HG02759 (cell line): ENCODE measurements at regions not wholly inside any gene's neighbourhood (a gene's known extent, or its start where the extent isn't known, plus 50 kb on each side); places are given as distances from the start of the nearest gene placed in this dataset.
A peak's percentile ranks its signal among the peaks of the same experiment; 100 is the strongest.

Experiments
- ATAC-seq: cut with Tn5 transposase; IDR thresholded peaks from one replicate; pipeline ENCODE4 v1.9.1; 2021; ENCODE audit warnings: mild to moderate bottlenecking, moderate library complexity; ENCODE audit not compliant: unreplicated experiment

DNA sequence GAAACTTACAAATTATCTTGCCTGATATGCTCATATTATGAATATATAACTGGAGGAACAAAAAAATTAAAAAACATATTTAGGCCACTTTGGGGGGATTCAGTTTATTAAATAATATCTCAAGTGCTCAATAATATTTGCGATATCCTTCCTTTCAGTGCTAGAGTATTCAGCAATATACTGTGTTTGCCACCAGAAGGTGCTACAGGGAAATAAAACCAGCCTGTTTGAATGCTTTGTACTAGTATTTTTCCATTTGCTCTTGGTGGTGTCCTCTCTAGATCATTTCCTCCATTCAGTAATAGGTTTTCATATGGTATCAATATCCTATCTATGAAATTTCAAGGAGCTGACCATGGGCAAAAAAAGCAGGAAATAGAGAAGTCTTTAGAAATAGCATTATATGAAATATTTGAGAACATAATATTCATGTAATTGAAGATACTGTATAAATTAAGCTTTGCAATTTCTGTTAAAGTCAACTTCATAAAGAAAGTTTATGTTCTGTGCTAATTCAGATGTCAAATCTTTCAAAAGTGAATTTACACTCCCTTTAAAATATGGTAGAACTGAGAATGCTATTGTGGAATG lies 106.2 kb upstream of the NAV3 start:
- ATAC-seq, result no peak

DNA sequence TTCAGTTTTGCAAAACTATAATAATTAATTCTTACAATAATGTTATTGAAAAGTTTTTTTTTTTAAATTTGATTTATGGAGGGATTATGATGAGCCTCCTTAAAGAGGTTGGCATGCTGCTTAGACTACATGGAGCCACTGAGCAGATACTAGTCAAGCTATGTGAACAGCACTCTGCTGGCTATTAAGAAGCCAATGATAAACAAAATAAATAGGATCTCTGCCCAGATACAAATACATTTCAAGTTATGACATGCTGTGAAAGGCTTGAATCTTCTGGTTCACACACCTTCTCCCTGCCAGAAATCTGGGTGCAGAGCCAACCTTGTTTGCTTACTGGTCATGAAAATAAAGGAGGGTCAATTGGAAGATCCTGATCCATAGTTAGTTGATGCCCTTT lies 107.4 kb upstream of the NAV3 start:
- no peak for ATAC-seq

DNA sequence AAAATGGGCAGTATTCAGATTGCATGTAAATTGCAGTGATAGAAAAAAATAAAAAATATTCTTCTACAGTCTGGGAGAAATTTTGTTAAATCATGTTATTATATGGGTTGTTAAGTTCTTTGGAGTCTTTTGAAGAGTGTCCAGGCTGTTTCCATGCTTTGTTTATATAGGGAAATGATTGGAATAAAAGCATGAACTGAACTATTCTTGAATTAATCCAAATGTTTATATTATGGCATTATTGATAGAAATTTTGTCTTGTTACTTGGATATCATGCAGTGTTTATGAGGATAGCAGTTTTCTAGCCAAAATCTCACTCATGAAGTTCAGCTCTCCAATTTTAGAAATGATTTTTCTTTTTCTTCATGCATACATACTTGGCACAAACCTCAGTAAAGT lies 108.2 kb upstream of the NAV3 start:
- ATAC-seq, result no peak

DNA sequence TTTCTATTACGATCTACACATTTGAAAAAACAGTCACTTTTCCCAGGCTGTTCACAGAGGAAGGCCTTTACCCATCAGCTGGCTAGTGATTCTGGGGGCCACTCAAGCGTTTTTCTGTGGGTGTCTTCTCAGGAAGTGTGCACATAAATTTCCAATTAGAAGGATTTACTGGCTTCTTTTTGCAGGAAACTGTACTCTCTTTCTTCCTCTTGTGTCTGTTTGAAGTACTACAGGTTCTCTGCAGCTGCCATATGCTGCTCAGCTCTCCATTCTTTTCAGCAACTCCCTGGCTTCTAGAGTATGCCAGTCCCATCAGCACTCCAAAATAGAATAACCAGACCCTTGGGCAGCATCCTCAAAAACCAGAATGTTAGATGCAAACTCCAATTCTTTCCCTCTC lies 110.4 kb upstream of the NAV3 start:
- no peak for ATAC-seq

DNA sequence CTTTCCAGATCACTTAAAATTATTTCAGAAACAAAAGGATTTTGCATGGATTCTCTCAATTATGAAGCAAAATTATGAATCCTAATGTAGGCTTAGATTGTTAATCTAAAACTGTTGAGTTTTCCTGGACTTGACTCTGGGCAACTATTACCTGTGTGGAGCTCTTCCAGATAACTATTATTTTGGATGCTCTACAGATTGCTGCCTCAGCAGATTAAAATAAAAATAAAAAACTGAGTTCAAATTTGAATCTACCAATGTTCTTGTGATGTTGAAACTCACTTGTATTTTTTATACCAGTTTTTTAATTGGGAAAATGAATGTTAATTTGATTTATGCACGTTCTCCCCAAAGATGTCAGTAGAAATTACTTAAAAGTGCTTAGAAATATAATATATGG lies 120.5 kb upstream of the NAV3 start:
- no peak for ATAC-seq

DNA sequence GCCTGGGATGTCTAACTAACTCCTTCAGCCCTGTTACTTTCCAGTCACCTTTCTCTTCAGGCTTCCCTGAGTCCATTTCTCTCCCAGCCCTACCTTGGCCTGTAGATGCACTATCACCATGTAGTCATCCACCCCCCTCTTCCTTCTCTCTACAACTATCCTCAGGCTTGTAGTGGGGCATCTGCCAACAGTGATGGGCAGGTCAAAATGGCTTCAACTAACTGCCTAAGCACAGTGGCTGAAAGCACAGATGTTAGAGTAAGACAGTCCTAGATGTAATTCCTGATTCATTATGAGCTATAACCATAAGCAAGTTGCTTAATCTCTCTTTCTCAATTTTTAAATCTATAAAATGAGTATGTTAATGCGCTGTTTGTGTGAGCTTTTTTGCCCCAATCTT lies 133.6 kb upstream of the NAV3 start:
- ATAC-seq, result no peak

DNA sequence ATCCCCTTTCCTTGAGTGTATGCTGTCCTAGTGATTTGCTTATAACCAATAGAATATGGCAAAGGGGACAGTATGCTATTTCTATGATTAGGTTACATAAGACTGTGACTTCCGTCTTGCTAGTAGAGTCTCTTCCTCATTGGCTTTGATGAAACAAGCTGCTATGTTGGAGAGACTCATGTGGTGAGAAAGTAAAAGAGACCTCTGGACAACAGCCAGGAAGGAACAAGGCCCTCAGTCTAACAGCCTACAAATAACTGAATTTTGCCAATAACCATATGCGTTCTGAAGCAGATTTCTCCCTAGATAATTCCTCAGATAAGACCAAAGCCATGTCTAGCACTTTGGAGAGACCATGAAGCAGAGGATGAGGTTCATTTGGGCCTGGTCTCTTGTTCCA lies 134.5 kb upstream of the NAV3 start:
- no peak for ATAC-seq

DNA sequence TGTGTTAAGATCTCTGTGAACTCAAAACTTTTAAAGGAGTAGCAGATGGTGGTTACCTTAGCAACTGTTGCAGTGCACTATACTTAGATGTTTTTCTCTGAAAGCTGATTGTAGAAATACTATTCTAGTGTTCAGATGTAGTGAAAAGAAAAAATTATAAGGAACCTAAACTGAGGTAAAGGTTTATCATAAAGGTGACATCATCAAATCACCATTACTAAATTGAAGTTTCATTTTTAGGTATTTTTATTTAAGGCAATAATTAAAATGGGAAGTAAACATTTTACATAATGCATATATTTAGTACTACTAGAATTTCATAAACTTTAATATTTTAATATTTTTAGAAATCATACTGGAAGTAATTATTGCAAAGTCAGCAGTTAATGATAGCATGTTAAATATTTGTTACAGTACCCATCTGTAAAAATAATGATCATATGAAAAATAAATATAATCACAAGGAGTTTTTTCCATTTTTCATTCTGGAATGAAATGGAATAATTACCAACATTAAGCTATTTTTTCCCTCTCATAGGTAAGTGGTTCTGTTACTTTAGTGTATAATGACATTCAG lies 141.1 kb upstream of the NAV3 start:
- ATAC-seq, result no peak

DNA sequence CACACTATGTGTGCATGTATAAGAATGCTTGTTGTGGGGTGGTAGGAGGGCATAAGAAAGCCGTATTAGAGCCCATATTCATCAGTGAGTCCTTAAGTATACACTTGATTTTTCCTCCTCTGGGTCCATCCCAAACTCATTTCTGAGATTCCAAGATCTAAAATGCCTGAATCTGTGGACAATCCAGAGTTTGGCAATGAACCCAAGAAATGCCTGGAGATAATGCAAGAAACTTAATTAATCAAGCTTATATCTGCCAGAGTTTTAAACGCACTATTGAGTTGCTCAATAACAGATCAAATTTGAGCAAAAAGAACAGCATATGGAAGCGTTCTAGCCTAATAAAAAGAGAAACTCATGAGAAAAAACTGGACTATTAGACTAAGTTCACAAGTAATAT lies 143.4 kb upstream of the NAV3 start:
- no peak for ATAC-seq

DNA sequence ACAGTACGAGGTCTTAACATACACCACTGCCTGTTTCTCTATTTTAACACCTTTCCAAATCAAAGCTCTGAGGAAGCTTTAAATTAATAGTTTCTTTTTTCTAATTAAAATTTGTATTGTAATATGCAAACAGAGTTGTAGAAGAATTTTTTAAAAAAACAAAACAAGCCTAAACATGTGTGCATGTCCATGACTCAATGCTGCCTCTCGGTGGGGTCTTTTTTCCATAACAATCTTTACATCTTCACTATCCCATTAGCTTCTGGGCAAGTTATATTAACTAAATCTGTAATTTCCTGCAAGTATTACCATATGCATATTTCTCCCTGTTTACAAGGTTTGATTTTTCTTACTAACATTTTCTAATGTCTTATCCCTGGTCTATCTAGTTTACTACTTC lies 143.9 kb upstream of the NAV3 start:
- ATAC-seq, result no peak

DNA sequence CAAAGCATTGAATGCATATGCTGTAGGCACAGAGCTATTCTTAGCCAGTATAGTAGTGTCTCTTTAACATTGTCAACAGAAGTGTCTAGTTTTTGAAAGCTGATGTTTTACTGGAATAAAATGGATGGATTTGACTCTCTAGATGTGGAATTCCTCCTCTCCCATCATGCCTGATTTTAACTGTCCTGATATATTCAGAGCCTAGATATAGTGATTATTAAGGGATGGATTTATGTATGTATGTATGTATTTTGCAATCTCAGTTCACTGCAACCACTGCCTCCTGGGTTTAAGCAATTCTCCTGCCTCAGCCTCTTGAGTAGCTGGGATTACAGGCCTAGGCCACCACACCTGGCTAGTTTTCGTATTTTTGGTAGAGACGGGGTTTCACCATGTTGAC lies 144.8 kb upstream of the NAV3 start:
- no peak for ATAC-seq

DNA sequence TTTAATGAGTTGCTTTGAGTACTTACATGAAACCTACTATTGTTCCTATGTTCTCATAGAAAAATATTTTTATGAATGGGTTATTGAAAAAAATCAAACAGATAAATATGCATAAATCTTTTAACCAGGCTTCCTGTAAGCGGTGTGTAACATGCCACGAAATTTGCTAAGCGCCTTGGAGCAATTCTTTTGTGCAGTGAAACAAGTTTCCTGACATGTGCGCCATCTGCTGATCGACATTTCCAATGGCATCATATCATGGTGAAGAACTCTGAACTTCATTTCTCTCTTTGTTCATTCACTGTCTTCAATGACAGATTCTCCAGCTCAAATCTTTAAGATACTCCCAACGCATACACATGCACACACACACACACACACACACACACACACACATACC lies 145.6 kb upstream of the NAV3 start:
- peak; percentile 83 for ATAC-seq

DNA sequence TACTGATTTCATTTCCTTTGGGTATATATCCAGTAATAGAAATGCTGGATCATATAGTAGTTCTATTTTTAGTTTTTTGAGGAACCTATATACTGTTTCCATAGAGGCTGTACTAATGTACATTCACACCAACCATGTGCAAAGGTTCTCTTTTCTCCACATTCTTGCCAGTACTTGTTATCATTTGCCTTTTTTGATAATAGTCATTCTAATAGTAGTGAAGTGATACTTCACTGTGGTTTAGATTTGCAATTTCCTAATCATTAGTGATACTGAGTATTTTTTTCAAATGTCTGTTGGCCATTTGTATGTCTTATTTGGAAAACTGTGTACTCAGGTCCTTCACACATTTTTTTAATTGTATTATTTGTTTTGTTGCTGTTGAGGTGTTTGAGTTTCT lies 148.2 kb upstream of the NAV3 start:
- ATAC-seq, result no peak

DNA sequence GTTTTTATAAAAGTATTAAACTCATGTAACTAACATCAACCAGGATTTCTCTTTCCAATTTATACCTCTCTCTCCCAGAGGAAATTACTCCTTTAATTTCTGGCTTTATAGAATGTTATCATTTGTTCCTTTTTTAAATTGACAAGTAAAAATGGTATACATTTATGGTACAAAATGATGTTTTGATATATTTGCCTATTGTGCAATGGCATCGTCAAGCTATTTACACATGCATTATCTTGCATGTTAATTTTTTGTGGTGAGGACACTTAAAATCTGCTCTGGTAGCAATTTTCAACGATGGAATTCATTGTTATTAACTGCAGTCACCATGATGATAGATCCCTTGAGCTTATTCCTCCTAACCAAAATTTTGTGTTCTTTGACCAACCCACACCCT lies 149.0 kb upstream of the NAV3 start:
- no peak for ATAC-seq

DNA sequence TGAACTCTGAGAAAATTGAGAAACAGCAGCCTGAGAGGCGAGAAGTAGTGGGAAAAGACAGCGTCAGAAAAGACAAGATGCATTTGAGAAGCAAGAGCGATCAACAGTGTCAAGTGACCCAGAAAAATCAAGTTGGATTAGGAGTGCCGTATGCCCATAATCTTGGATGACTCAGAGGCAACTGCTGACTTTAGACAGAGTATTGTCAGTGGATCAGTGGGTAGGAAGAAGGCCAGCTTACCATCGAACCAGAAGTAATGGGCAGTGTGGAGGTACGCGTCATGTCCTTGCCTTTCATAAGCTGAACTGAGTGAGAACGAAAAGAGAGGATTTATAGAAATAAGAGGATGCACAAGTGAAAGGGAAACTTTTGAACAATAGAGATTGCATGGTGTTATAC lies 151.0 kb upstream of the NAV3 start:
- ATAC-seq, result no peak

DNA sequence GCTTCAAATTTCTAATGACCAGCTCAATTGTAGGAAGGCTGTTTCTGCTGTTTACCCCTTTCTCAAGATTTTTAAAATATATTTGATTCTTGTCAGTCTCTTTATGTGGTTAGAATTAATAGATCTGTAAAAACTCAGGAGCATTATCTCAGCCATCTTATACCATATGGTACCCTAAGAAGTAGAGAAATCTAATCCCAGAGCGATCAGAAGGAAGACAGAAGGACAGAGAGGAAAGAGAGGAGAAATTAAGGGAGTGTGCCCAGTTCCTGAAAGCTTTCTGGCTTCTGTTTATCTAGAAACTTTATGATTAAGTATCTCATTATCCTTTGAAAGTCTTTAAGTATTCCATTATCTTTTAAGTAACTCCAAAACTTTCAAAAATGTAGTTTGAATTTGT lies 152.1 kb upstream of the NAV3 start:
- ATAC-seq, result no peak

DNA sequence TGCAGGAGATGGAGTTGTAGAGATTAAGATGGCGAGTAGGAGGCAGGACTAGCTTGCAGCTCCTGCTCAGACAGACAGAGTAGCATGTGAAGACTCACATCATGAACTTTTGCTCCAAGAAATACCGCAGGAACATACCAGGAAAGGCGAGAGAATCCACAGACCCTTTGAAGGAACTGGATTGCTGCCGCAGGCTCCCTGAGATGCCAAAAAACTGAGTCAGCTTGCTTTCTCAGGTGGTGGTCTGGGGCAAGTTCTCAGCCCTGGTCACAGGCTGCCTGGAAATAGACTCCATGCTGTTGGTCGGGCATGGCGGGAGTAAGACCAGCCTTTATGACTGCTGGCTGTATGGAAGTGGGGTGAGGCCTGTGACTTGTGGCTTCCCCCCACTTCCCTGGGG lies 163.6 kb upstream of the NAV3 start:
- ATAC-seq, result no peak

DNA sequence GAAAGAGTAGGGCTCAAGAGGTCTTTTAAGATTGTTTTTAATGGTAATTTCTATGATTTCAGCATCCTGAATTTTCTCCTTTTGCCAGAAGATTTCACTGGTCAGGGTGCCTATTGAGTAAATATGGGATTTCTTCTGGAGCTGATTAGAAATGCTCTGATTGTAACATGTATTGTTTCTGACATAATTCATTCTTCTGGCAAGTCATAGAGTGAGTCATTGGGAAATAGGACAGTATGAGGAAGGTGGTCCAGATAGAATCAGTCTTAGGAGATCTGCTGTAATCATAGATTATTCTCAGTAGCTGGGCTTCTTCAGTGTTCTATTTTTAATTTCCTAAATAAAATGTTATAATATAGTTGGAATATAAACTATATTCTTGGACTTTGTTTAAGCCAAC lies 182.0 kb upstream of the NAV3 start:
- no peak for ATAC-seq

DNA sequence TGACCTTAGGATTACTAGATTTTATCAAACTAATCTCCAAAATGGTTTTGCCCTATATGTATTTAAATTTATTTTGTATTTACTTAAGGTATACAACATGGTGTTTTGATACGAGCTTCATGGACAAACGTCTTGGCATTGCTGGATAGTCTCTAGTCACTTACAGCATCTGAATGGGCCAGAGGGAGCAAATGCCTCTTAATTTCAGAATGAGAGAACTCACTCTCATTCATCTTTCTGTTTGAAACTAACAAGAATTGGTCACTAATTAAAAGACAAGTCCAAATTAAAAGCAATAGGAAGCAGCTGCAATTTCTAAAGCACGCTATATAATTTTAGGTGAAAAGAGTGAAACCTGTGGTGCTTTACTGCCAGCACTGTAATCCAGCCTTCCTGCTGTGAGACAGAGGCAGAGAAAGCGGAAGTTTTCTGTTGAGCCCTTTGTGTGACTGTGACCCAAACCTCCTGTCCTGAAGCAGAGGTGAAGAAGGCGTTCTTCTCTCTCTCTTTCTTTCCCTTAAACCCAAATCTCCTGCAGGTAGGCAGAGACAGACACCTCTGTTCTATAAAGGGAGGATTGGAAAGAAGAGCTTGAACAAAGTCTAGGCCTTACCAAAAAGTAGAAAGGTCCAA lies 184.6 kb upstream of the NAV3 start:
- peak; percentile 70 for ATAC-seq

DNA sequence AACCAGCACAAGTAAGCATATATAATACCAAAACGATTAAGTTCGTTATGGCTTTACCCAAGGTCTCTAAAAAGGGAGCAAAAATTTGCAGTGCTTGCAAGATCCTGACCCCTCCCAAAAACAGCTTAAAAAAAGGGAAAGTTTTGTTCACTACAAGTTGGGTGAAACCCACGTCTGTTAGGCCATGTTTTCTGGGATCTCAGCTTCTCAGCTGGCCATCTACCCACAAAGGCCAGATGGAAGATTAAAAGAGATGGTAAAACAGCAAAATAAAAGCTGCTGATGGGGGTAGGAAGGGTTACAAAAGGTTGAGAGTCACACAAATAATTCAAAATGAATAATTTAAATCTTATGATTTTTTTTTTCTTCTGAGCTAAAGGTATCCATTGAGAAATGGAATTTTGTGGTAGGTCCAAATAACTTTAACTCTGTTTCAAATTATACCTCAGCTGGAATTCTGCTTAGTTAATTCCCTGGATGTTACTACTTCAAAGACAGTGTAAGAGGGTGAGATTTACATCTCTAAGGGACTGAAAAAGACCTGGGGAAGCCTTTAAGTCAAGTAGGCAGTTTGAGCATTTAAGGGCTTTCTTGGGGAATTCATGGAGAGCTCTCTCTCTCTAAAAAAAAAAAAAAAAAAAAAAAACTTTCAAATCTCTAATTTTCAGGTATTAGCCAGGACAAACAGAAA lies 185.6 kb upstream of the NAV3 start:
- no peak for ATAC-seq

DNA sequence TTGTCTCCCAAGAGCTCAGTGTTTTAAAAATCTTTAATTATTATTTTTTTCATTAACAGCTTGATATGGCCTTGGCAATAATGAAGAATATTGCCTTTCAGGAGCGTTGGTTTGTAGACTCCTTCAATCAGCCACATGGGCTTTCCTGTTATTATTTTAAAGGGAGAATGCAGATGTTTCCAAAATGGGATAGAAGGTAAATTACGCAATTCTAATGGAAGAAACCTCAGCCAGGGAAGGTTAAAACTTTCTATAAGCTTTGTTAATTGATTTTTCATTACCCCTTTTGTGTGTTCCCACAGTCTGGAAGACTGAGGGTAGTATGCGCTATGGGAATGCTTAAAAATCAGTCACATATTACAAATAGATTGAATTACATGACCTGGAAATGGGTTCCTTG lies 188.4 kb upstream of the NAV3 start:
- no peak for ATAC-seq

DNA sequence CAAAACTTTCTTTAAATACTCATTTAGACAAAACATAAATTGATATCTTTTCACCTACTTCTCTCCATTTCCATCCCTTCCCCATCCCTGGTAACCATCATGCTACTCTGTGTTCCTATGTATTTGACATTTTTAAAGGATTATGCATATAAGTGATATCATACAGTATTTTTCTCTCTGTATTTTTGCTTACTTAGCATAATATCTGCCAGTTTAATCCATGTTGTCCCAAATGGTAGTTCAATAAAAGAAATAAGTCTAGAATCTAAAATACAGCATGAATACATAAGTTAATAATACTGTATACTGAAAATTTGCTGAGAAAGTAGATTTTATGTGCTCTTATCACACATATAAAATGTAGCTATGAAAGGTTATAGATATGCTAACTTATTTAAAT lies 190.3 kb upstream of the NAV3 start:
- ATAC-seq, result no peak
